CD14-positive monocyte (primary cell): ENCODE measurements at regions not wholly inside any gene's neighbourhood (a gene's known extent, or its start where the extent isn't known, plus 50 kb on each side); places are given as distances from the start of the nearest gene placed in this dataset.

ENCODE experiments used
- DNase-seq, 3 donors: peaks; one replicate each; pipeline ENCODE4 v3.0.0-alpha.2; 2011 to 2022
- H2AFZ ChIP-seq: 2 replicates; pipeline ENCODE4 v1.6.0; 2012; ENCODE audit warnings: mild to moderate bottlenecking, low read depth, low read length, inconsistent platforms; ENCODE audit not compliant: insufficient read depth, poor library complexity, severe bottlenecking
- H3K27ac ChIP-seq, 2 donors: 1 replicate in 1 of 2; 2 replicates in 1 of 2; pipeline ENCODE4 v1.5.1; 2012 to 2013; ENCODE audit warnings: low read length in 2 of 2, control low read depth in 1 of 2, inconsistent platforms in 1 of 2, low read depth in 1 of 2, mild to moderate bottlenecking in 1 of 2
- H3K27me3 ChIP-seq, 2 donors: one replicate each; pipeline versions ENCODE4 v1.6.0 to v1.6.1; 2011 to 2013; ENCODE audit warnings: low read length in 2 of 2; ENCODE audit not compliant: control insufficient read depth in 2 of 2, insufficient read depth in 2 of 2
- H3K36me3 ChIP-seq, 2 donors: replicated peaks in 1 of 2; 1 replicate in 1 of 2; 2 replicates in 1 of 2; pipeline versions ENCODE4 v1.5.1 to v1.6.1; 2012 to 2013; ENCODE audit warnings: low read length in 2 of 2, control low read depth in 1 of 2, inconsistent platforms in 1 of 2, mild to moderate bottlenecking in 1 of 2; ENCODE audit not compliant: insufficient read depth in 2 of 2, control insufficient read depth in 1 of 2
- H3K4me1 ChIP-seq, 2 donors: 1 replicate in 1 of 2; 2 replicates in 1 of 2; pipeline versions ENCODE4 v1.5.1 to v1.6.1; 2012 to 2013; ENCODE audit warnings: low read length in 2 of 2, control low read depth in 1 of 2, inconsistent platforms in 1 of 2, mild to moderate bottlenecking in 1 of 2, moderate library complexity in 1 of 2; ENCODE audit not compliant: insufficient read depth in 2 of 2, control insufficient read depth in 1 of 2
- H3K4me2 ChIP-seq: replicated peaks from 2 replicates; pipeline ENCODE3; 2012; ENCODE audit warnings: low read length, moderate library complexity, mild to moderate bottlenecking; ENCODE audit not compliant: poor library complexity, severe bottlenecking; ENCODE audit errors: extremely low read depth
- H3K4me3 ChIP-seq, 3 experiments: fragments of 200-600 bp in 1 of 3; sonication (generic) in 1 of 3; replicated peaks in 1 of 3; 1 replicate in 2 of 3; 2 replicates in 1 of 3; pipeline ENCODE4 v1.5.1; 2011 to 2013; ENCODE audit warnings: low read length in 3 of 3, mild to moderate bottlenecking in 3 of 3, control low read depth in 2 of 3, low read depth in 2 of 3, inconsistent platforms in 1 of 3, moderate library complexity in 1 of 3
- H3K79me2 ChIP-seq: 2 replicates; pipeline ENCODE4 v1.6.0; 2012; ENCODE audit warnings: mild to moderate bottlenecking, control low read depth, inconsistent platforms, low read length, moderate library complexity; ENCODE audit not compliant: insufficient read depth
- H3K9ac ChIP-seq: 2 replicates; pipeline ENCODE4 v1.6.0; 2017; ENCODE audit warnings: low read length, mild to moderate bottlenecking; ENCODE audit not compliant: insufficient read depth, poor library complexity, severe bottlenecking
- H3K9me3 ChIP-seq, 2 donors: replicated peaks in 1 of 2; 1 replicate in 1 of 2; 2 replicates in 1 of 2; pipeline versions ENCODE4 v1.5.1 to v1.6.1; 2012 to 2013; ENCODE audit warnings: low read length in 2 of 2, control low read depth in 1 of 2; ENCODE audit not compliant: control insufficient read depth in 1 of 2, insufficient read depth in 1 of 2
- H4K20me1 ChIP-seq: 2 replicates; pipeline ENCODE4 v1.6.0; 2012; ENCODE audit warnings: mild to moderate bottlenecking, low read length, control low read depth, moderate library complexity; ENCODE audit not compliant: insufficient read depth
- H3K27ac Mint-ChIP-seq, 7 donors: one replicate each; pipeline ENCODE4 v1.8.0; 2020; ENCODE audit warnings: mild to moderate bottlenecking in 7 of 7, mixed read lengths in 7 of 7, moderate library complexity in 6 of 7, inconsistent platforms in 2 of 7
- H3K27me3 Mint-ChIP-seq, 3 donors: one replicate each; pipeline ENCODE4 v1.8.0; 2021 to 2022; ENCODE audit warnings: low read depth in 3 of 3, mild to moderate bottlenecking in 3 of 3, mixed read lengths in 3 of 3, moderate library complexity in 3 of 3, inconsistent platforms in 1 of 3
- H3K36me3 Mint-ChIP-seq, 2 donors: one replicate each; pipeline ENCODE4 v1.8.0; 2020; ENCODE audit warnings: mixed read lengths in 2 of 2, inconsistent platforms in 1 of 2, mild to moderate bottlenecking in 1 of 2
- H3K4me1 Mint-ChIP-seq: one replicate; pipeline ENCODE4 v1.8.0; 2020; ENCODE audit warnings: mild to moderate bottlenecking, mixed read lengths
- H3K4me3 Mint-ChIP-seq, 2 donors: one replicate each; pipeline ENCODE4 v1.8.0; 2020; ENCODE audit warnings: mild to moderate bottlenecking in 2 of 2, mixed read lengths in 2 of 2, moderate library complexity in 1 of 2
- H3K9me3 Mint-ChIP-seq, 7 donors: one replicate each; pipeline ENCODE4 v1.8.0; 2020 to 2022; ENCODE audit warnings: mixed read lengths in 7 of 7, mild to moderate bottlenecking in 6 of 7, moderate library complexity in 6 of 7, inconsistent platforms in 2 of 7
- CTCF ChIP-seq: fragments of 200-600 bp; IDR thresholded peaks from one replicate; pipeline ENCODE4 v1.8.0; 2022; ENCODE audit warnings: antibody characterized with exemption, mild to moderate bottlenecking
- WGBS: methylation state at CpG from one replicate; pipeline ENCODE4 v1.1.5; 2013; ENCODE audit warnings: missing lambda C conversion rate; ENCODE audit not compliant: insufficient coverage; 5-methylcytosine and 5-hydroxymethylcytosine counted together
- intact Hi-C, 2 donors: fragments of 100-400 bp; cut with micrococcal nuclease; formaldehyde crosslinking; loops; one replicate each; pipeline versions ENCODE4 v1.15.0 to v1.15.1; 2023

GRCh38 chr13:52932649-52933048 is 84.2 kb upstream of the PCDH8 start:
- Histone ChIP-seq H3K4me3 (no peak overlapping the region), H2AFZ (no peak overlapping the region), H3K4me2 (no peak overlapping the region), H3K36me3 (no peaks in the 10 kb centered on the region), H3K4me1 (no peaks in the 10 kb centered on the region), H3K79me2 (no peaks in the 10 kb centered on the region), H4K20me1 (no peaks in the 10 kb centered on the region), H3K9me3 (no peaks in the 10 kb centered on the region), H3K9ac (no peak overlapping the region), H3K27me3 (peaks cover 0 to 9% of the 10 kb centered on the region in 2 donors), H3K27ac (no peak overlapping the region)
- H3K27me3 Mint-ChIP-seq = peaks cover 3 to 8% (median 5%) of the 10 kb centered on the region in 3 donors
- no peak for TF ChIP-seq CTCF
- H3K4me1 Mint-ChIP-seq = no peaks in the 10 kb centered on the region
- H3K27ac Mint-ChIP-seq = no peak overlapping the region
- 83% methylated on average over 2 of the region's 6 CpGs for WGBS
- peaks cover 0 to 3% (median 1%) of the 10 kb centered on the region in 7 donors for H3K9me3 Mint-ChIP-seq
- H3K4me3 Mint-ChIP-seq = no peak overlapping the region
- H3K36me3 Mint-ChIP-seq = no peaks in the 10 kb centered on the region
- no peak for DNase-seq
- intact Hi-C loops = no loop called here

GRCh38 chr13:52931539-52932431 is 83.3 kb upstream of the PCDH8 start:
- H3K36me3 Mint-ChIP-seq = no peaks in the 10 kb centered on the region
- Histone ChIP-seq H3K4me3 (no peak overlapping the region), H3K4me1 (no peaks in the 10 kb centered on the region), H3K9ac (no peak overlapping the region), H3K9me3 (no peaks in the 10 kb centered on the region), H3K79me2 (no peaks in the 10 kb centered on the region), H3K4me2 (no peak overlapping the region), H3K27me3 (peaks cover 0 to 8% of the 10 kb centered on the region in 2 donors), H2AFZ (no peak overlapping the region), H3K36me3 (no peaks in the 10 kb centered on the region), H3K27ac (no peak overlapping the region), H4K20me1 (no peaks in the 10 kb centered on the region)
- WGBS = 100% methylated on average over 2 of the region's 4 CpGs
- intact Hi-C loops = no loop called here
- H3K27me3 Mint-ChIP-seq = peaks cover 2 to 13% (median 7%) of the 10 kb centered on the region in 3 donors
- no peak for DNase-seq
- no peak for TF ChIP-seq CTCF
- H3K4me3 Mint-ChIP-seq = no peak overlapping the region
- no peak overlapping the region for H3K27ac Mint-ChIP-seq
- H3K4me1 Mint-ChIP-seq = no peaks in the 10 kb centered on the region
- peaks cover 0 to 2% (median 0%) of the 10 kb centered on the region in 7 donors for H3K9me3 Mint-ChIP-seq
